ENCODE measurements at regions not wholly inside any gene's neighbourhood (a gene's known extent, or its start where the extent isn't known, plus 50 kb on each side); places are given as distances from the start of the nearest gene placed in this dataset.
A peak's percentile ranks its signal among the peaks of the same experiment; 100 is the strongest.
"Not testable (repeated sequence)": the region's sequence is repeated elsewhere in the genome, so short reads cannot be mapped to it uniquely, and the experiment has no call there.

GRCh38 chr2:140178234-140178633 is 1398.0 kb upstream of the NXPH2 start:
- DNase-seq (ENCODE audit: low read depth in 2 of 2), result no peak

- no peak for DNase-seq (ENCODE audit: low read depth in 2 of 2)
Observed at GRCh38 chr2:140177086-140177485, 1396.9 kb upstream of the NXPH2 start.

GRCh38 chr2:140173790-140174189 is 1393.6 kb upstream of the NXPH2 start:
- DNase-seq (ENCODE audit: low read depth in 2 of 2), result no peak

GRCh38 chr2:140164449-140164848 is 1384.3 kb upstream of the NXPH2 start:
- DNase-seq (ENCODE audit: low read depth in 2 of 2), result no peak

GRCh38 chr2:140158259-140158658 is 1378.1 kb upstream of the NXPH2 start:
- no peak for DNase-seq (ENCODE audit: low read depth in 2 of 2)

- DNase-seq (ENCODE audit: low read depth in 2 of 2), result no peak
Observed at GRCh38 chr2:140157816-140158215, 1377.6 kb upstream of the NXPH2 start.

GRCh38 chr2:140154706-140155105 is 1374.5 kb upstream of the NXPH2 start:
- DNase-seq (ENCODE audit: low read depth in 2 of 2), result no peak

GRCh38 chr2:140154271-140154670 is 1374.1 kb upstream of the NXPH2 start:
- no peak for DNase-seq (ENCODE audit: low read depth in 2 of 2)

GRCh38 chr2:140144611-140145010 is 1364.4 kb upstream of the NXPH2 start:
- no peak for DNase-seq (ENCODE audit: low read depth in 2 of 2)

- no peak for DNase-seq (ENCODE audit: low read depth in 2 of 2)
Observed at GRCh38 chr2:140138736-140139135, 1358.5 kb upstream of the NXPH2 start.

- no peak for DNase-seq (ENCODE audit: low read depth in 2 of 2)
Observed at GRCh38 chr2:140136861-140137260, 1356.7 kb upstream of the NXPH2 start.

GRCh38 chr2:140136366-140136765 is 1356.2 kb upstream of the NXPH2 start:
- DNase-seq (ENCODE audit: low read depth in 2 of 2), result no peak

- DNase-seq (ENCODE audit: low read depth in 2 of 2), result peak in 1 of 2 experiments; percentile 7
Observed at GRCh38 chr2:140128909-140129308, 1348.7 kb upstream of the NXPH2 start.

GRCh38 chr2:140122001-140122400 is 1341.8 kb upstream of the NXPH2 start:
- peak in 1 of 2 experiments; percentile 0 for DNase-seq (ENCODE audit: low read depth in 2 of 2)

- no peak for DNase-seq (ENCODE audit: low read depth in 2 of 2)
Observed at GRCh38 chr2:140117386-140117785, 1337.2 kb upstream of the NXPH2 start.

GRCh38 chr2:140108706-140109475 is 1328.7 kb upstream of the NXPH2 start:
- DNase-seq (ENCODE audit: low read depth in 2 of 2), result no peak

GRCh38 chr2:140091926-140092325 is 1311.7 kb upstream of the NXPH2 start:
- no peak for DNase-seq (ENCODE audit: low read depth in 2 of 2)

GRCh38 chr2:140086964-140087363 is 1306.8 kb upstream of the NXPH2 start:
- DNase-seq (ENCODE audit: low read depth in 2 of 2), result no peak

GRCh38 chr2:140085674-140086073 is 1305.5 kb upstream of the NXPH2 start:
- DNase-seq (ENCODE audit: low read depth in 2 of 2), result peak in 1 of 2 experiments; percentile 3

- DNase-seq (ENCODE audit: low read depth in 2 of 2), result no peak
Observed at GRCh38 chr2:140079038-140079437, 1298.8 kb upstream of the NXPH2 start.

GRCh38 chr2:140076164-140076563 is 1296.0 kb upstream of the NXPH2 start:
- DNase-seq (ENCODE audit: low read depth in 2 of 2), result no peak

- not testable (repeated sequence) for DNase-seq (ENCODE audit: low read depth in 2 of 2)
Observed at GRCh38 chr2:140073763-140074162, 1293.6 kb upstream of the NXPH2 start.

- no peak for DNase-seq (ENCODE audit: low read depth in 2 of 2)
Observed at GRCh38 chr2:140067661-140068060, 1287.5 kb upstream of the NXPH2 start.

- no peak for DNase-seq (ENCODE audit: low read depth in 2 of 2)
Observed at GRCh38 chr2:140064243-140064642, 1284.1 kb upstream of the NXPH2 start.

Data from fibroblast of skin of left quadriceps (primary cell).